OCI-LY7 (cell line): ENCODE measurements at regions not wholly inside any gene's neighbourhood (a gene's known extent, or its start where the extent isn't known, plus 50 kb on each side); places are given as distances from the start of the nearest gene placed in this dataset.

Experiments
- BruUV-seq: library from RNA; stranded (reverse); fragments of 400-500 nt; replicated peaks from 2 replicates; lab custom pipeline; 2021; lab: Mats Ljungman, UMichigan
- CTCF ChIA-PET: fragments of 300-600 bp; sonication (Branson Sonifier 250); formaldehyde crosslinking; loops from one replicate; lab custom pipeline; 2022; ENCODE audit warnings: antibody characterized with exemption; ENCODE audit not compliant: unreplicated experiment; lab: Charles Lee
- POLR2A ChIA-PET: fragments of 300-600 bp; sonication (Branson Sonifier 250); formaldehyde crosslinking; loops from one replicate; lab custom pipeline; 2022; ENCODE audit warnings: antibody characterized with exemption; lab: Charles Lee
- DNase-seq: peaks from one replicate; pipeline ENCODE4 v3.0.0-alpha.2; 2015; ENCODE audit warnings: low spot score
- H2AFZ ChIP-seq: fragments of 200-600 bp; sonication (generic), shearing (Covaris generic); 2 replicates; pipeline ENCODE4 v1.6.1; 2014; ENCODE audit warnings: mild to moderate bottlenecking, antibody characterized with exemption, low read length, moderate library complexity
- H3K27ac ChIP-seq: fragments of 200-600 bp; sonication (generic); 2 replicates; pipeline ENCODE4 v1.5.1; 2014; ENCODE audit warnings: mixed run types, low read depth, mild to moderate bottlenecking, moderate library complexity, low read length, inconsistent platforms; ENCODE audit not compliant: poor library complexity, severe bottlenecking
- H3K36me3 ChIP-seq: fragments of 200-600 bp; sonication (generic); 2 replicates; pipeline ENCODE4 v1.6.1; 2014; ENCODE audit warnings: mild to moderate bottlenecking, antibody characterized with exemption, low read length, moderate library complexity, mixed read lengths; ENCODE audit not compliant: insufficient read depth
- H3K4me1 ChIP-seq: fragments of 200-600 bp; sonication (generic); 2 replicates; pipeline ENCODE4 v1.5.1; 2014; ENCODE audit warnings: mild to moderate bottlenecking, low read length; ENCODE audit not compliant: insufficient read depth, poor library complexity, severe bottlenecking
- H3K4me2 ChIP-seq: fragments of 200-600 bp; sonication (generic); 2 replicates; pipeline ENCODE4 v1.6.1; 2014; ENCODE audit warnings: mild to moderate bottlenecking, low read length
- H3K4me3 ChIP-seq: fragments of 200-600 bp; sonication (generic); 2 replicates; pipeline ENCODE4 v1.5.1; 2014; ENCODE audit warnings: mild to moderate bottlenecking, low read depth, low read length; ENCODE audit not compliant: poor library complexity, severe bottlenecking
- H3K79me2 ChIP-seq: fragments of 200-600 bp; sonication (generic); 2 replicates; pipeline ENCODE4 v1.6.1; 2016; ENCODE audit warnings: low read depth, mild to moderate bottlenecking, low read length, moderate library complexity, mixed read lengths; ENCODE audit not compliant: insufficient read depth
- H3K9me2 ChIP-seq: fragments of 200-600 bp; sonication (generic); 2 replicates; pipeline ENCODE4 v1.6.1; 2016; ENCODE audit warnings: mild to moderate bottlenecking, low read length, mixed read lengths; ENCODE audit not compliant: insufficient read depth
- H3K9me3 ChIP-seq: fragments of 200-600 bp; sonication (generic); 2 replicates; pipeline ENCODE4 v1.6.1; 2014; ENCODE audit warnings: mild to moderate bottlenecking, mixed run types, low read length, mixed read lengths
- H4K20me1 ChIP-seq: fragments of 200-600 bp; sonication (generic); 2 replicates; pipeline ENCODE4 v1.6.1; 2014; ENCODE audit warnings: mild to moderate bottlenecking, antibody characterized with exemption, low read length, moderate library complexity, mixed read lengths; ENCODE audit not compliant: insufficient read depth
- EZH2phosphoT487 ChIP-seq: fragments of 200-600 bp; sonication (generic); IDR thresholded peaks from 2 replicates; pipeline ENCODE4 v1.6.1; 2018; ENCODE audit warnings: low read depth, borderline replicate concordance, mild to moderate bottlenecking, mixed run types, antibody characterized with exemption, low read length, moderate library complexity, mixed read lengths
- intact Hi-C: fragments of 100-400 bp; cut with micrococcal nuclease; formaldehyde crosslinking; loops from one replicate; pipeline ENCODE4 v1.10.0; 2022; ENCODE audit not compliant: unreplicated experiment
- TF ChIP-seq, protein P1 (sequence below): fragments of 200-600 bp; sonication (generic); conservative IDR thresholded peaks from 2 replicates; pipeline ENCODE4 v1.5.1; 2014; ENCODE audit warnings: mild to moderate bottlenecking, antibody characterized with exemption, low read length, moderate library complexity, mixed read lengths

DNA sequence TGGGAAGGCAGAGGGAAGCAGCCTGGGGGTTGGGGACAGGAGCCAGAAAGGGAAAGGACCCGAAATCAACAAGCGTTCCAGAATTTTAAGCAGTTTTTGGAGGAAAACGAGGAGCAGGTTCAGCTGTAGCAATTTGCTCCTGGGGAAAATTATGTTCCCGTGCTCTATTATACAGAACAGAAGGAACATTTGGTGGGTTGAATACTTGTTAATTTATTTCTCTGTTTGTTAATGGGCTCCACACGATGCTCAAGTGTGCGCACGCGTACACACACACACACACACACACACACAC is 149.2 kb upstream of the LINGO1 start:
- CTCF ChIA-PET, result no interaction called here
- no peaks in the 10 kb centered on the region for H3K9me3 ChIP-seq
- DNase-seq, result no peak
- no peak overlapping the region for H3K4me2 ChIP-seq
- no peak for TF ChIP-seq EZH2phosphoT487
- TF ChIP-seq, protein P1, sequence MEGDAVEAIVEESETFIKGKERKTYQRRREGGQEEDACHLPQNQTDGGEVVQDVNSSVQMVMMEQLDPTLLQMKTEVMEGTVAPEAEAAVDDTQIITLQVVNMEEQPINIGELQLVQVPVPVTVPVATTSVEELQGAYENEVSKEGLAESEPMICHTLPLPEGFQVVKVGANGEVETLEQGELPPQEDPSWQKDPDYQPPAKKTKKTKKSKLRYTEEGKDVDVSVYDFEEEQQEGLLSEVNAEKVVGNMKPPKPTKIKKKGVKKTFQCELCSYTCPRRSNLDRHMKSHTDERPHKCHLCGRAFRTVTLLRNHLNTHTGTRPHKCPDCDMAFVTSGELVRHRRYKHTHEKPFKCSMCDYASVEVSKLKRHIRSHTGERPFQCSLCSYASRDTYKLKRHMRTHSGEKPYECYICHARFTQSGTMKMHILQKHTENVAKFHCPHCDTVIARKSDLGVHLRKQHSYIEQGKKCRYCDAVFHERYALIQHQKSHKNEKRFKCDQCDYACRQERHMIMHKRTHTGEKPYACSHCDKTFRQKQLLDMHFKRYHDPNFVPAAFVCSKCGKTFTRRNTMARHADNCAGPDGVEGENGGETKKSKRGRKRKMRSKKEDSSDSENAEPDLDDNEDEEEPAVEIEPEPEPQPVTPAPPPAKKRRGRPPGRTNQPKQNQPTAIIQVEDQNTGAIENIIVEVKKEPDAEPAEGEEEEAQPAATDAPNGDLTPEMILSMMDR, result no peak
- no peaks in the 10 kb centered on the region for H3K79me2 ChIP-seq
- H3K36me3 ChIP-seq, result no peaks in the 10 kb centered on the region
- BruUV-seq, result no TSS peak
- no peak overlapping the region for H3K4me3 ChIP-seq
- no peaks in the 10 kb centered on the region for H3K4me1 ChIP-seq
- no peaks in the 10 kb centered on the region for H3K9me2 ChIP-seq
- no peak overlapping the region for H3K27ac ChIP-seq
- intact Hi-C loops, result no loop called here
- POLR2A ChIA-PET, result no interaction called here
- H4K20me1 ChIP-seq, result no peaks in the 10 kb centered on the region; the same call in 1 of the 2 replicates
- H2AFZ ChIP-seq, result no peak overlapping the region

DNA sequence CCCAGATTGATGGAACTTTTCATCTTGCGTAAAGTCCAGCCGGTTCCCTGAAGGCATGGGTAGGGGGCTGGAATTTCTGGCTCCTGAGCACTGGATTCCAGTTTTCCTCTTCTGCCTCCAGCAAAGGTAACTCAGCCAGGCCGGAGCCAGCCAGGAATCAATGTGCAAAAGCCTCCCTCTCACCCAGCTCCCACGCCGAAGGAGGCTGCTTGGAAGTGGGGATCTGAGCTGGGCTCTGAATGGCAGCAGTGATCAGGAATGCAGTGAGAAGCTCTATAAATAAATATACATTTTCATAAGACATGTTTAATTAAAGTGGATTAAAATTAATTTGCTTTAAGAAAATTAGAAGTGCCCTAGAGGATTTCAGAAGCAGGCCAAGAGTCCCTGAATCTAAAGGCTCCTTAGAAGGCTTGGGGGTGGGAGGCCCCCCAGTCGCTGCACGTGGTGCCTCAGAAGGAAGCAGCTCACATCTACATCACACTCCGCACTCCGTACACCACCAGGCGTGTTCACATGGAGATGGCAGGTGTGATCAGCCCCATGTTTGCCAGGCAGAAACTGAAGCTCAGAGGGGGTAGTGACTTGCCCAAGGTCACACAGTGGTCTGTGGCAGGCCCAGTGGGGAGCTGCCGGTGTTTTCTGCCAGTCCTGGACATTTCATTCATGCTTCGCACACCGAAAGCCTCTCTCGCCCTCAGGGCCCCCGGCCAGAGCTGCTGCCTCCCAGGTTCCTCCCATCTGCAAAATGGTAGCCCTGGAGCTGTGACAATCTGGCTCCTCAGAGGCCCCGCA is 148.6 kb upstream of the LINGO1 start:
- Histone ChIP-seq H3K79me2 (no peaks in the 10 kb centered on the region), H3K36me3 (no peaks in the 10 kb centered on the region), H3K9me3 (no peaks in the 10 kb centered on the region), H3K4me3 (no peak overlapping the region), H3K27ac (no peak overlapping the region), H3K9me2 (no peaks in the 10 kb centered on the region), H2AFZ (no peak overlapping the region), H4K20me1 (no peaks in the 10 kb centered on the region; the same call in 1 of the 2 replicates), H3K4me2 (no peak overlapping the region), H3K4me1 (no peaks in the 10 kb centered on the region)
- no peak for DNase-seq
- ChIA-PET CTCF (no interaction called here), POLR2A (no interaction called here)
- no peak for TF ChIP-seq EZH2phosphoT487
- intact Hi-C loops, result no loop called here
- no TSS peak for BruUV-seq

DNA sequence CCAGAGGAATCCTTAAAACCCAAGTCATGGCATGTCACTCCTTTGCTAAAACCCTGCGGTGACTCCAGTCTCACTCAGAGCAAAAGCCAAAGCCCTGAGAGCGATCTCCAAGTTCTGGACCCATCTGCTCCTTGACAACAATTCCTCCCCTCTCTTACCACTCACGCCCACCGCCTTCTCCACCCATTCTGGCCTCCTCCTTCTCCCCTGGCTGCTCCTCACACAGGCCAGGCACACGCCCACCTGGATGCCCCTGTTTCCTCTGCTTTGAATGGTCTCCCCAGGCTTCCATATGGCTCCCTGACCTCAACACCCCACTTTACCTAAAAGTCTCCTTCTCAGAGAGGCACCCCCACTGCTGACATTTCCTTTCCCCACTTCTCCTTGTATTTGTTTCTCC is 146.1 kb upstream of the LINGO1 start:
- DNase-seq, result no peak
- H3K4me3 ChIP-seq, result no peak overlapping the region
- H4K20me1 ChIP-seq, result no peaks in the 10 kb centered on the region; the same call in 1 of the 2 replicates
- CTCF ChIA-PET, result no interaction called here
- POLR2A ChIA-PET, result no interaction called here
- H3K79me2 ChIP-seq, result no peaks in the 10 kb centered on the region
- no peak overlapping the region for H3K4me2 ChIP-seq
- no peaks in the 10 kb centered on the region for H3K4me1 ChIP-seq
- BruUV-seq, result no TSS peak
- intact Hi-C loops, result no loop called here
- H3K36me3 ChIP-seq, result no peaks in the 10 kb centered on the region
- no peaks in the 10 kb centered on the region for H3K9me3 ChIP-seq
- TF ChIP-seq, protein P1, result no peak
- no peak for TF ChIP-seq EZH2phosphoT487
- H3K27ac ChIP-seq, result no peak overlapping the region
- H2AFZ ChIP-seq, result no peak overlapping the region
- H3K9me2 ChIP-seq, result no peaks in the 10 kb centered on the region
